ENCODE measurements at regions not wholly inside any gene's neighbourhood (a gene's known extent, or its start where the extent isn't known, plus 50 kb on each side); places are given as distances from the start of the nearest gene placed in this dataset.

- no peaks in the 10 kb centered on the region for H3K4me1 ChIP-seq (ENCODE audit: low read length)
- H4K20me1 ChIP-seq (ENCODE audit: insufficient read depth, low read depth, low read length): no peaks in the 10 kb centered on the region
- H3K9me2 ChIP-seq (replicated peaks; ENCODE audit: insufficient read depth, low read length): no peaks in the 10 kb centered on the region
- no peak overlapping the region for H2AFZ ChIP-seq (ENCODE audit: low read length)
- H3K79me2 ChIP-seq (ENCODE audit: low read length): no peaks in the 10 kb centered on the region
- no peak for DNase-seq
- no peak overlapping the region for H3K4me2 ChIP-seq (ENCODE audit: low read depth, low read length, poor library complexity, severe bottlenecking)
- H3K4me3 ChIP-seq (ENCODE audit: low read length): no peak overlapping the region
- no peaks in the 10 kb centered on the region for H3K27me3 ChIP-seq (ENCODE audit: low read length)
- H3K9me3 ChIP-seq (ENCODE audit: low read length): no peaks in the 10 kb centered on the region
- H3K27ac ChIP-seq (ENCODE audit: low read length): no peak overlapping the region
- no peaks in the 10 kb centered on the region for H3K36me3 ChIP-seq (ENCODE audit: insufficient read depth, low read length)
- H3K9ac ChIP-seq (ENCODE audit: low read length): no peak overlapping the region
Measured at GRCh38 chr6:74287932-74288331, 591.9 kb downstream of the CD109 start.

GRCh38 chr6:74287441-74287840, 591.4 kb downstream of the CD109 start:
- no peaks in the 10 kb centered on the region for H3K9me2 ChIP-seq (replicated peaks; ENCODE audit: insufficient read depth, low read length)
- no peaks in the 10 kb centered on the region for H3K79me2 ChIP-seq (ENCODE audit: low read length)
- no peak overlapping the region for H3K27ac ChIP-seq (ENCODE audit: low read length)
- H2AFZ ChIP-seq (ENCODE audit: low read length): no peak overlapping the region
- no peaks in the 10 kb centered on the region for H4K20me1 ChIP-seq (ENCODE audit: insufficient read depth, low read depth, low read length)
- no peaks in the 10 kb centered on the region for H3K4me1 ChIP-seq (ENCODE audit: low read length)
- DNase-seq: no peak
- H3K4me2 ChIP-seq (ENCODE audit: low read depth, low read length, poor library complexity, severe bottlenecking): no peak overlapping the region
- H3K4me3 ChIP-seq (ENCODE audit: low read length): no peak overlapping the region
- no peaks in the 10 kb centered on the region for H3K36me3 ChIP-seq (ENCODE audit: insufficient read depth, low read length)
- H3K9me3 ChIP-seq (ENCODE audit: low read length): no peaks in the 10 kb centered on the region
- H3K9ac ChIP-seq (ENCODE audit: low read length): no peak overlapping the region
- H3K27me3 ChIP-seq (ENCODE audit: low read length): no peaks in the 10 kb centered on the region

- no peak overlapping the region for H3K4me3 ChIP-seq (ENCODE audit: low read length)
- H3K9me2 ChIP-seq (replicated peaks; ENCODE audit: insufficient read depth, low read length): no peaks in the 10 kb centered on the region
- H3K27ac ChIP-seq (ENCODE audit: low read length): no peak overlapping the region
- no peaks in the 10 kb centered on the region for H3K79me2 ChIP-seq (ENCODE audit: low read length)
- no peaks in the 10 kb centered on the region for H4K20me1 ChIP-seq (ENCODE audit: insufficient read depth, low read depth, low read length)
- no peaks in the 10 kb centered on the region for H3K36me3 ChIP-seq (ENCODE audit: insufficient read depth, low read length)
- no peak for DNase-seq
- H3K4me1 ChIP-seq (ENCODE audit: low read length): no peaks in the 10 kb centered on the region
- H3K4me2 ChIP-seq (ENCODE audit: low read depth, low read length, poor library complexity, severe bottlenecking): no peak overlapping the region
- no peaks in the 10 kb centered on the region for H3K9me3 ChIP-seq (ENCODE audit: low read length)
- H3K27me3 ChIP-seq (ENCODE audit: low read length): no peaks in the 10 kb centered on the region
- H2AFZ ChIP-seq (ENCODE audit: low read length): no peak overlapping the region
- H3K9ac ChIP-seq (ENCODE audit: low read length): no peak overlapping the region
Measured at GRCh38 chr6:74284284-74284683, 588.3 kb downstream of the CD109 start.

GRCh38 chr6:74283532-74283931, 587.5 kb downstream of the CD109 start:
- H2AFZ ChIP-seq (ENCODE audit: low read length): no peak overlapping the region
- H3K4me3 ChIP-seq (ENCODE audit: low read length): no peak overlapping the region
- no peaks in the 10 kb centered on the region for H4K20me1 ChIP-seq (ENCODE audit: insufficient read depth, low read depth, low read length)

GRCh38 chr6:74282143-74282689, 586.2 kb downstream of the CD109 start:
- Histone ChIP-seq H3K9me3 (ENCODE audit: low read length) (no peaks in the 10 kb centered on the region), H3K4me3 (ENCODE audit: low read length) (no peak overlapping the region), H3K4me2 (ENCODE audit: low read depth, low read length, poor library complexity, severe bottlenecking) (no peak overlapping the region), H2AFZ (ENCODE audit: low read length) (no peak overlapping the region), H3K27ac (ENCODE audit: low read length) (no peak overlapping the region), H3K4me1 (ENCODE audit: low read length) (no peaks in the 10 kb centered on the region), H3K9me2 (replicated peaks; ENCODE audit: insufficient read depth, low read length) (no peaks in the 10 kb centered on the region), H3K36me3 (ENCODE audit: insufficient read depth, low read length) (no peaks in the 10 kb centered on the region), H4K20me1 (ENCODE audit: insufficient read depth, low read depth, low read length) (no peaks in the 10 kb centered on the region), H3K9ac (ENCODE audit: low read length) (no peak overlapping the region), H3K79me2 (ENCODE audit: low read length) (no peaks in the 10 kb centered on the region), H3K27me3 (ENCODE audit: low read length) (no peaks in the 10 kb centered on the region)
- DNase-seq: no peak

More at GRCh38 chr6:74283532-74283931, 587.5 kb downstream of the CD109 start:
- no peak for DNase-seq
- no peaks in the 10 kb centered on the region for H3K9me2 ChIP-seq (replicated peaks; ENCODE audit: insufficient read depth, low read length)
- H3K4me1 ChIP-seq (ENCODE audit: low read length): no peaks in the 10 kb centered on the region
- H3K27me3 ChIP-seq (ENCODE audit: low read length): no peaks in the 10 kb centered on the region
- no peak overlapping the region for H3K4me2 ChIP-seq (ENCODE audit: low read depth, low read length, poor library complexity, severe bottlenecking)
- no peak overlapping the region for H3K27ac ChIP-seq (ENCODE audit: low read length)
- no peaks in the 10 kb centered on the region for H3K36me3 ChIP-seq (ENCODE audit: insufficient read depth, low read length)
- no peak overlapping the region for H3K9ac ChIP-seq (ENCODE audit: low read length)
- H3K79me2 ChIP-seq (ENCODE audit: low read length): no peaks in the 10 kb centered on the region
- H3K9me3 ChIP-seq (ENCODE audit: low read length): no peaks in the 10 kb centered on the region

- H3K27ac ChIP-seq (ENCODE audit: low read length): no peak overlapping the region
- H3K36me3 ChIP-seq (ENCODE audit: insufficient read depth, low read length): no peaks in the 10 kb centered on the region
- H3K4me1 ChIP-seq (ENCODE audit: low read length): no peaks in the 10 kb centered on the region
- H3K79me2 ChIP-seq (ENCODE audit: low read length): no peaks in the 10 kb centered on the region
- H4K20me1 ChIP-seq (ENCODE audit: insufficient read depth, low read depth, low read length): no peaks in the 10 kb centered on the region
- H3K9me2 ChIP-seq (replicated peaks; ENCODE audit: insufficient read depth, low read length): no peaks in the 10 kb centered on the region
- no peaks in the 10 kb centered on the region for H3K9me3 ChIP-seq (ENCODE audit: low read length)
- no peak overlapping the region for H3K9ac ChIP-seq (ENCODE audit: low read length)
- H3K4me2 ChIP-seq (ENCODE audit: low read depth, low read length, poor library complexity, severe bottlenecking): no peak overlapping the region
- H2AFZ ChIP-seq (ENCODE audit: low read length): no peak overlapping the region
- no peak for DNase-seq
- no peak overlapping the region for H3K4me3 ChIP-seq (ENCODE audit: low read length)
- no peaks in the 10 kb centered on the region for H3K27me3 ChIP-seq (ENCODE audit: low read length)
Measured at GRCh38 chr6:74280130-74280692, 584.2 kb downstream of the CD109 start.

- no peak overlapping the region for H2AFZ ChIP-seq (ENCODE audit: low read length)
- H3K4me1 ChIP-seq (ENCODE audit: low read length): no peaks in the 10 kb centered on the region
- no peak overlapping the region for H3K4me3 ChIP-seq (ENCODE audit: low read length)
- no peaks in the 10 kb centered on the region for H3K9me2 ChIP-seq (replicated peaks; ENCODE audit: insufficient read depth, low read length)
- no peak for DNase-seq
- H4K20me1 ChIP-seq (ENCODE audit: insufficient read depth, low read depth, low read length): no peaks in the 10 kb centered on the region
- no peaks in the 10 kb centered on the region for H3K36me3 ChIP-seq (ENCODE audit: insufficient read depth, low read length)
- no peaks in the 10 kb centered on the region for H3K27me3 ChIP-seq (ENCODE audit: low read length)
- no peak overlapping the region for H3K4me2 ChIP-seq (ENCODE audit: low read depth, low read length, poor library complexity, severe bottlenecking)
- no peak overlapping the region for H3K9ac ChIP-seq (ENCODE audit: low read length)
- no peaks in the 10 kb centered on the region for H3K79me2 ChIP-seq (ENCODE audit: low read length)
- no peak overlapping the region for H3K27ac ChIP-seq (ENCODE audit: low read length)
- H3K9me3 ChIP-seq (ENCODE audit: low read length): no peaks in the 10 kb centered on the region
Measured at GRCh38 chr6:74277777-74278186, 581.8 kb downstream of the CD109 start.

- H3K9me2 ChIP-seq (replicated peaks; ENCODE audit: insufficient read depth, low read length): no peaks in the 10 kb centered on the region
- H4K20me1 ChIP-seq (ENCODE audit: insufficient read depth, low read depth, low read length): no peaks in the 10 kb centered on the region
- no peaks in the 10 kb centered on the region for H3K9me3 ChIP-seq (ENCODE audit: low read length)
- H3K36me3 ChIP-seq (ENCODE audit: insufficient read depth, low read length): no peaks in the 10 kb centered on the region
- H3K4me1 ChIP-seq (ENCODE audit: low read length): no peaks in the 10 kb centered on the region
- no peak overlapping the region for H3K27ac ChIP-seq (ENCODE audit: low read length)
- H3K4me2 ChIP-seq (ENCODE audit: low read depth, low read length, poor library complexity, severe bottlenecking): no peak overlapping the region
- no peak overlapping the region for H3K9ac ChIP-seq (ENCODE audit: low read length)
- no peaks in the 10 kb centered on the region for H3K79me2 ChIP-seq (ENCODE audit: low read length)
- no peak overlapping the region for H2AFZ ChIP-seq (ENCODE audit: low read length)
- no peak overlapping the region for H3K4me3 ChIP-seq (ENCODE audit: low read length)
- no peak for DNase-seq
- H3K27me3 ChIP-seq (ENCODE audit: low read length): no peaks in the 10 kb centered on the region
Measured at GRCh38 chr6:74273541-74273940, 577.5 kb downstream of the CD109 start.

GRCh38 chr6:74269600-74269858, 573.5 kb downstream of the CD109 start:
- H3K4me1 ChIP-seq (ENCODE audit: low read length): no peaks in the 10 kb centered on the region
- H3K36me3 ChIP-seq (ENCODE audit: insufficient read depth, low read length): no peaks in the 10 kb centered on the region
- H3K4me3 ChIP-seq (ENCODE audit: low read length): no peak overlapping the region

More at GRCh38 chr6:74269600-74269858, 573.5 kb downstream of the CD109 start:
- Histone ChIP-seq H4K20me1 (ENCODE audit: insufficient read depth, low read depth, low read length) (no peaks in the 10 kb centered on the region), H3K4me2 (ENCODE audit: low read depth, low read length, poor library complexity, severe bottlenecking) (no peak overlapping the region), H3K27ac (ENCODE audit: low read length) (no peak overlapping the region), H2AFZ (ENCODE audit: low read length) (no peak overlapping the region), H3K9me3 (ENCODE audit: low read length) (no peaks in the 10 kb centered on the region), H3K9ac (ENCODE audit: low read length) (no peak overlapping the region), H3K9me2 (replicated peaks; ENCODE audit: insufficient read depth, low read length) (no peaks in the 10 kb centered on the region), H3K27me3 (ENCODE audit: low read length) (no peaks in the 10 kb centered on the region), H3K79me2 (ENCODE audit: low read length) (no peaks in the 10 kb centered on the region)
- DNase-seq: no peak

All from Karpas-422 (cell line).